ENCODE measurements at regions not wholly inside any gene's neighbourhood (a gene's known extent, or its start where the extent isn't known, plus 50 kb on each side); places are given as distances from the start of the nearest gene placed in this dataset.

DNA sequence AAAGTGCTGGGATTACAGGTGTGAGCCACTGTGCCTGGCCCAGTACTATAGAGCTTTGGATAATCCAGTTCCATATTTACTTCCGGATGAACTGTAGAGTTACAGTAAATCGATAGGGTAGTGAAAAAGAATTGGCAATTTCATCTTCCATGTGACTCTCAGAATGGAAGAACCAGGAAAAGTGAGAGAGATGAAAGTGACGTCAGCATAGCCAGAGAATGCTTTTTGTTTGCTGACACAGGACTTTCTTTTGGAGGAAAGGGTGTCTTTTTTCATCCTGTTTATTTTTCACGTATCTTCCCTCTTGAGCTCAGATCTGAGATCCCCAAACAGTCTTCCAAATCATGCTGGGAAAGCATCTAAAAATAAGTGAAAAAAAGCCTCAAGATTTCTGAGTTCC lies 91.2 kb upstream of the KCNAB1 start:
- TF ChIP-seq, protein P1, sequence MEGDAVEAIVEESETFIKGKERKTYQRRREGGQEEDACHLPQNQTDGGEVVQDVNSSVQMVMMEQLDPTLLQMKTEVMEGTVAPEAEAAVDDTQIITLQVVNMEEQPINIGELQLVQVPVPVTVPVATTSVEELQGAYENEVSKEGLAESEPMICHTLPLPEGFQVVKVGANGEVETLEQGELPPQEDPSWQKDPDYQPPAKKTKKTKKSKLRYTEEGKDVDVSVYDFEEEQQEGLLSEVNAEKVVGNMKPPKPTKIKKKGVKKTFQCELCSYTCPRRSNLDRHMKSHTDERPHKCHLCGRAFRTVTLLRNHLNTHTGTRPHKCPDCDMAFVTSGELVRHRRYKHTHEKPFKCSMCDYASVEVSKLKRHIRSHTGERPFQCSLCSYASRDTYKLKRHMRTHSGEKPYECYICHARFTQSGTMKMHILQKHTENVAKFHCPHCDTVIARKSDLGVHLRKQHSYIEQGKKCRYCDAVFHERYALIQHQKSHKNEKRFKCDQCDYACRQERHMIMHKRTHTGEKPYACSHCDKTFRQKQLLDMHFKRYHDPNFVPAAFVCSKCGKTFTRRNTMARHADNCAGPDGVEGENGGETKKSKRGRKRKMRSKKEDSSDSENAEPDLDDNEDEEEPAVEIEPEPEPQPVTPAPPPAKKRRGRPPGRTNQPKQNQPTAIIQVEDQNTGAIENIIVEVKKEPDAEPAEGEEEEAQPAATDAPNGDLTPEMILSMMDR (IDR thresholded peaks at IDR 0.05) = no peak
- TF ChIP-seq POLR2A (IDR thresholded peaks at IDR 0.05) = no peak
- Histone ChIP-seq H3K27ac (no peak overlapping the region), H3K27me3 (no peaks in the 10 kb centered on the region), H3K4me1 (replicated peaks in 1 of 2) (no peaks in the 10 kb centered on the region), H3K4me3 (no peak overlapping the region), H3K36me3 (replicated peaks in 1 of 2) (no peaks in the 10 kb centered on the region), H3K9me3 (replicated peaks in 1 of 3) (no peaks in the 10 kb centered on the region)
- 75 to 83% (median 78%) methylated on average over 4 of the region's 4 CpGs for WGBS, 4 donors
- intact Hi-C loops (cut with DNase I) = no loop called here
- no peak for DNase-seq

DNA sequence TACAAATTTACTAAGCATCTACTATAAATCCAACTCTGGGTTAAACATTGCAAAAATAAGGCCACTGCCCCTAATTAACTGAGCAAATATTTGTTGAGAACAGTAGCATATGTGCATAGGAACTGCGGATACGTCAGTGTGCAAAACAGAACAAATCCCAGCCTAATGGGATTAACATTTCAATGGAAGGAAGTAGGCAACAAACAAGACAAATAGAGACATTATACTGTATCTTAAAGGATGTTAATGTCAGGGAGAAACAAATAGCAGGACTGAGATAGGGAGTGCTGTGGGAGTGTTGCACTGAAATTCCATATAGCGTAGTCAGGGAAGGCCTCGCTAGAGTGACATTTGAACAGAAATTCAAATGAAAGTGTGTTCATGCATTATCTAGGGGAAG lies 89.7 kb upstream of the KCNAB1 start:
- intact Hi-C loops (cut with DNase I) = no loop called here
- Histone ChIP-seq H3K4me3 (no peak overlapping the region), H3K9me3 (replicated peaks in 1 of 3) (no peaks in the 10 kb centered on the region), H3K36me3 (replicated peaks in 1 of 2) (no peaks in the 10 kb centered on the region), H3K27me3 (no peaks in the 10 kb centered on the region), H3K4me1 (replicated peaks in 1 of 2) (no peaks in the 10 kb centered on the region), H3K27ac (no peak overlapping the region)
- 91 to 92% (median 91%) methylated on average over 4 of the region's 4 CpGs for WGBS, 4 donors
- TF ChIP-seq, protein P1 (IDR thresholded peaks at IDR 0.05) = no peak
- no peak for TF ChIP-seq POLR2A (IDR thresholded peaks at IDR 0.05)
- no peak for DNase-seq

DNA sequence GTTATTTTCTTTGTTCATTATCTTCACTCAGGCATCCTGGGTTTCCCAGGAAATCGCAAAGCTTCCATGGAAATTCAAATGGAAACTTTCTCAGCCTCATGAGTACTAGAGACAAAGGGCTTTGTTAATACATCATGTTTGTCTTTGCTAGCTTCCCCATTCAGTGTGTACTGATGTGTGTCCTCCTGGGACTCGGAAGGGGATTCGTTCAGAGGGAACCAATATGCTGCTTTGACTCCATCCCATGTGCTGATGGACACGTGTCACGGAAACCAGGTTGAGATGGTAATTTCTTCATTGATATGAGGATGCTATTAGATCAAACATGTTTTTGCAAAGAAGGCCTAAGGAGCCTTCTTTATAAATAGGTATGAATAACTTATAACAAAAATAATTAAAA lies 87.0 kb upstream of the KCNAB1 start:
- intact Hi-C loops (cut with DNase I) = no loop called here
- no peaks in the 10 kb centered on the region for H3K36me3 ChIP-seq (replicated peaks in 1 of 2)
- H3K4me3 ChIP-seq = no peak overlapping the region
- DNase-seq = no peak
- TF ChIP-seq, protein P1 (IDR thresholded peaks at IDR 0.05) = no peak
- TF ChIP-seq POLR2A (IDR thresholded peaks at IDR 0.05) = no peak
- no peaks in the 10 kb centered on the region for H3K9me3 ChIP-seq (replicated peaks in 1 of 3)
- no peaks in the 10 kb centered on the region for H3K27me3 ChIP-seq
- no peak overlapping the region for H3K27ac ChIP-seq
- H3K4me1 ChIP-seq (replicated peaks in 1 of 2) = no peaks in the 10 kb centered on the region
- 84 to 95% (median 89%) methylated on average over 5 of the region's 5 CpGs for WGBS, 4 donors

DNA sequence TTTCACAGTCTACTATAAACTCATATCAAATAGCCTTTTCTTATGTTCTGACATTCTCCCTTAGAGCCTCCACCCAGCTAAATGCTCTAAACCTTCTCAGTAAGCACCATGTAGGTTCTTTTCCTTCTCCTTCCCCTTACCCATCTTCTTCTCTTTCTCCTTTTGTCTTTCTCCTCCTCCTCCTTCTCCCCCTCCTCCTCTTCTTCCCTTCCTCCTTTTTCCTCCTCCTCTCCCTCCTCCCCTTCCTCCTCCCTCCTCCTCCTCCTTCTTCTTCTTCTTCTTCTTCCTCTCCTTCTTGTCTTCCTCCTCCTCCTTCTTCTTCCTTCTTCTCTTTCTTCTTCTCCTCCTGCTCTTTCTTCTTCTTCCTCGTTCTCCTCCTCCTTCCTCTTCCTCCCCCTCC lies 85.2 kb upstream of the KCNAB1 start:
- Histone ChIP-seq H3K9me3 (replicated peaks in 1 of 3) (no peaks in the 10 kb centered on the region), H3K27ac (no peak overlapping the region), H3K27me3 (no peaks in the 10 kb centered on the region), H3K4me3 (no peak overlapping the region), H3K4me1 (replicated peaks in 1 of 2) (no peaks in the 10 kb centered on the region), H3K36me3 (replicated peaks in 1 of 2) (no peaks in the 10 kb centered on the region)
- DNase-seq = no peak
- intact Hi-C loops (cut with DNase I) = no loop called here
- 64 to 95% (median 79%) methylated on average over 1 of the region's 1 CpG for WGBS, 4 donors
- no peak for TF ChIP-seq POLR2A (IDR thresholded peaks at IDR 0.05)
- TF ChIP-seq, protein P1 (IDR thresholded peaks at IDR 0.05) = no peak
